DOHH2 (cell line): ENCODE measurements at regions not wholly inside any gene's neighbourhood (a gene's known extent, or its start where the extent isn't known, plus 50 kb on each side); places are given as distances from the start of the nearest gene placed in this dataset.

Experiments
- H3F3A ChIP-seq: fragments of 200-600 bp; sonication (generic), shearing (Covaris generic); 2 replicates; pipeline ENCODE4 v1.6.0; 2016; ENCODE audit warnings: antibody characterized with exemption, mild to moderate bottlenecking; ENCODE audit not compliant: control insufficient read depth, insufficient read depth
- H3K27ac ChIP-seq: fragments of 200-600 bp; sonication (generic); 2 replicates; pipeline ENCODE4 v1.5.1; 2014; ENCODE audit warnings: low read depth, mild to moderate bottlenecking, low read length, moderate library complexity
- H3K27me3 ChIP-seq: fragments of 200-600 bp; sonication (generic); 2 replicates; pipeline ENCODE4 v1.6.1; 2014; ENCODE audit warnings: mild to moderate bottlenecking, low read length, mixed read lengths; ENCODE audit not compliant: control insufficient read depth
- H3K36me3 ChIP-seq: fragments of 200-600 bp; sonication (generic); 2 replicates; pipeline ENCODE4 v1.6.1; 2014; ENCODE audit warnings: mild to moderate bottlenecking, low read length, moderate library complexity, mixed read lengths; ENCODE audit not compliant: control insufficient read depth
- H3K4me1 ChIP-seq: fragments of 200-600 bp; sonication (generic); 2 replicates; pipeline ENCODE4 v1.6.1; 2014; ENCODE audit warnings: mild to moderate bottlenecking, low read length, mixed read lengths; ENCODE audit not compliant: control insufficient read depth
- H3K4me2 ChIP-seq: fragments of 200-600 bp; sonication (generic); 2 replicates; pipeline ENCODE4 v1.6.0; 2014; ENCODE audit warnings: mild to moderate bottlenecking, low read length, moderate library complexity
- H3K4me3 ChIP-seq: fragments of 200-600 bp; sonication (generic); 2 replicates; pipeline ENCODE4 v1.5.1; 2014; ENCODE audit warnings: mild to moderate bottlenecking, low read length, mixed read lengths
- H3K79me2 ChIP-seq: fragments of 200-600 bp; sonication (generic); 2 replicates; pipeline ENCODE4 v1.6.1; 2014; ENCODE audit warnings: mild to moderate bottlenecking, low read length, mixed read lengths; ENCODE audit not compliant: control insufficient read depth
- H3K9me2 ChIP-seq: fragments of 200-600 bp; sonication (generic); replicated peaks from 2 replicates; pipeline ENCODE4 v1.6.1; 2014; ENCODE audit warnings: mild to moderate bottlenecking, low read length, mixed read lengths; ENCODE audit not compliant: control insufficient read depth
- H3K9me3 ChIP-seq: fragments of 200-600 bp; sonication (generic); 2 replicates; pipeline ENCODE4 v1.6.1; 2014; ENCODE audit warnings: antibody characterized with exemption, low read length, mixed read lengths; ENCODE audit not compliant: control insufficient read depth, insufficient read depth
- H4K20me1 ChIP-seq: fragments of 200-600 bp; sonication (generic); 2 replicates; pipeline ENCODE4 v1.6.0; 2014; ENCODE audit warnings: low read depth, mild to moderate bottlenecking, antibody characterized with exemption, low read length, moderate library complexity; ENCODE audit not compliant: control insufficient read depth, insufficient read depth
- CTCF ChIP-seq: fragments of 200-600 bp; sonication (generic); IDR thresholded peaks from one replicate; pipeline ENCODE4 v1.5.1; 2014; ENCODE audit warnings: antibody characterized with exemption, mild to moderate bottlenecking, low read depth, low read length; ENCODE audit not compliant: poor library complexity, severe bottlenecking
- EZH2phosphoT487 ChIP-seq: fragments of 200-600 bp; sonication (generic); IDR thresholded peaks from 2 replicates; pipeline ENCODE4 v1.6.1; 2017; ENCODE audit warnings: borderline replicate concordance, mild to moderate bottlenecking, antibody characterized with exemption, low read length, moderate library complexity, mixed read lengths

DNA sequence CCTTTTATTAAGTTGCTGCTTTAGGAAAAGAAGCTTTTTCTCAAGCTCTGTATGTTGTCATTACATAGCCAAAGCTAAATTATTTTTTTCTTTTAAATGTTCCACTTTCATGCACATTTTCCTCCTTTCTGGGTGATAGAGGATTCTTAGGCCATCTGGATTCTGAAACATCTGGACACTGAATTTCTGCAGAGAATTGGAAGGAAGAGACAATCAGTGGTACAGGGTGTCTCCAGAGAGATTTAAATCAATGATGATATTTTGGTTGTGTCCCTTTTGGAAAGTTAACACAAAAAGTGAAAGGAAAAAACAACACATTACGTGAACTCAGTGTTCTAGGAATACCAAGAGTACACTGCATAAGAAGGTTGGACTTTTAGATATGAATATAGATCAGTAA, 211.4 kb upstream of the PKN2 start:
- TF ChIP-seq CTCF: no peak
- no peak for TF ChIP-seq EZH2phosphoT487
- H3K79me2 ChIP-seq: no peaks in the 10 kb centered on the region
- H3K9me2 ChIP-seq: no peaks in the 10 kb centered on the region
- H3K36me3 ChIP-seq: no peaks in the 10 kb centered on the region
- H3K4me1 ChIP-seq: no peaks in the 10 kb centered on the region
- no peak overlapping the region for H3K4me3 ChIP-seq
- H3K9me3 ChIP-seq: no peaks in the 10 kb centered on the region
- no peaks in the 10 kb centered on the region for H3F3A ChIP-seq
- no peaks in the 10 kb centered on the region for H4K20me1 ChIP-seq
- no peak overlapping the region for H3K27ac ChIP-seq
- no peak overlapping the region for H3K4me2 ChIP-seq
- H3K27me3 ChIP-seq: no peaks in the 10 kb centered on the region

DNA sequence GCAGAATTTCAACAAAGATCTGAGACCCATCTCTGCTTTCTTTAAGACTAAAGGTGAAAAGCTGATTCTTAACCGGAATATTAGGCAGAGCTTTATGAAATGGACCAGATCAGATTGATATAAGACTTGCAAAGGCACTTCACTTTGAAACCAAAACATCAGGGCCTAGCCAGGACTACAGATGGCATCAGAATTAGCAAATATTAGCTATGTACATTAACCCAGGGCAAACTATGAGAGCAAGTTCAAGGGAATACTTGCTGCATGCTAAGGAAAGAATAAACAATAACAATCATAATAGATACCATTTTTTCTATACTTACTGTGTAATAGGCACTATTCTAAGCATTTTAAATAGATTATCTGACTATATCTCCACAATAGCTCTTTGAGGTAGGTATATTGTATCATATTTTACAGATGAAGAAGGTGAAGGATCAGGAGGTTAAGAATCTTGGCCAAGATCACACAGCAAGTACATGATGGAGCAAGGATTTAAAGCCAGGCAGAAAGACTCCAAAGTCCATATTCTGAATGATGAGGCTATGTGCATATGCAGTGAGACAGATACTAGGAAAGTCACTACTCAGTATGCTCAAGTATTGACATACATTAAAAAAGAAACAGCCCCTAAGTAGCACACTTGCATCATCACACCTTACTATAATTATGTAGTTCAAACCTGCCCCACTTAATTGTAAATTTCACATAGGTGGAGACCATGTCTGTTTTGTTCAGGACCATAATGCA, 209.3 kb upstream of the PKN2 start:
- H4K20me1 ChIP-seq: no peaks in the 10 kb centered on the region
- no peaks in the 10 kb centered on the region for H3K79me2 ChIP-seq
- H3K36me3 ChIP-seq: no peaks in the 10 kb centered on the region
- H3F3A ChIP-seq: no peaks in the 10 kb centered on the region
- no peaks in the 10 kb centered on the region for H3K27me3 ChIP-seq
- no peak overlapping the region for H3K4me2 ChIP-seq
- no peaks in the 10 kb centered on the region for H3K9me3 ChIP-seq
- H3K27ac ChIP-seq: no peak overlapping the region
- H3K4me1 ChIP-seq: no peaks in the 10 kb centered on the region
- TF ChIP-seq CTCF: no peak
- TF ChIP-seq EZH2phosphoT487: no peak
- H3K9me2 ChIP-seq: no peaks in the 10 kb centered on the region
- no peak overlapping the region for H3K4me3 ChIP-seq

DNA sequence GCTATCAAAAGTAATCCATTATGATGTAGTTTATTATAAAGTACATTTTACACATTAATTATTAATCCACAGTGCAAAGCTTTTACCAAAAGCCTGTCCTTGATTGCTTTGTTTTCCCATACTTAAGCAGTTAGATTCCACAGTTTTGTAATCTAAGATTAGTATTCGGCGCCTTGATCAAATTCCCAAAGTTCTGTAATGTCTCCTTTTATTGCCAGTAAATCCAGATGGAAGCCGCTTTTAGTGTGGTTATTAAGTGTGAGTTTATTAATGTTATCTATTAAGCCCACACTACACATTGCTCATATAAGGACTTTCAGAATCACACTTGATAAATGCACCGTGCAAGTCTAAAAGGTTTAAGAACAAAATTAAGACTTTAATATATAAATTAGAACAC, 199.2 kb upstream of the PKN2 start:
- Histone ChIP-seq H3K4me1 (no peaks in the 10 kb centered on the region), H3K27ac (no peak overlapping the region), H3F3A (no peaks in the 10 kb centered on the region)

More for the DNA sequence above, 199.2 kb upstream of the PKN2 start:
- Histone ChIP-seq H3K4me2 (no peak overlapping the region), H4K20me1 (no peaks in the 10 kb centered on the region), H3K27me3 (no peaks in the 10 kb centered on the region), H3K79me2 (no peaks in the 10 kb centered on the region), H3K4me3 (no peak overlapping the region), H3K9me2 (no peaks in the 10 kb centered on the region), H3K9me3 (no peaks in the 10 kb centered on the region), H3K36me3 (no peaks in the 10 kb centered on the region)
- no peak for TF ChIP-seq CTCF
- TF ChIP-seq EZH2phosphoT487: no peak
